ELR (cell line): ENCODE measurements at regions not wholly inside any gene's neighbourhood (a gene's known extent, or its start where the extent isn't known, plus 50 kb on each side); places are given as distances from the start of the nearest gene placed in this dataset.

ENCODE experiments used
- DNase-seq: peaks from one replicate; pipeline ENCODE4 v3.0.0-alpha.2; 2015; ENCODE audit warnings: low read depth

DNA sequence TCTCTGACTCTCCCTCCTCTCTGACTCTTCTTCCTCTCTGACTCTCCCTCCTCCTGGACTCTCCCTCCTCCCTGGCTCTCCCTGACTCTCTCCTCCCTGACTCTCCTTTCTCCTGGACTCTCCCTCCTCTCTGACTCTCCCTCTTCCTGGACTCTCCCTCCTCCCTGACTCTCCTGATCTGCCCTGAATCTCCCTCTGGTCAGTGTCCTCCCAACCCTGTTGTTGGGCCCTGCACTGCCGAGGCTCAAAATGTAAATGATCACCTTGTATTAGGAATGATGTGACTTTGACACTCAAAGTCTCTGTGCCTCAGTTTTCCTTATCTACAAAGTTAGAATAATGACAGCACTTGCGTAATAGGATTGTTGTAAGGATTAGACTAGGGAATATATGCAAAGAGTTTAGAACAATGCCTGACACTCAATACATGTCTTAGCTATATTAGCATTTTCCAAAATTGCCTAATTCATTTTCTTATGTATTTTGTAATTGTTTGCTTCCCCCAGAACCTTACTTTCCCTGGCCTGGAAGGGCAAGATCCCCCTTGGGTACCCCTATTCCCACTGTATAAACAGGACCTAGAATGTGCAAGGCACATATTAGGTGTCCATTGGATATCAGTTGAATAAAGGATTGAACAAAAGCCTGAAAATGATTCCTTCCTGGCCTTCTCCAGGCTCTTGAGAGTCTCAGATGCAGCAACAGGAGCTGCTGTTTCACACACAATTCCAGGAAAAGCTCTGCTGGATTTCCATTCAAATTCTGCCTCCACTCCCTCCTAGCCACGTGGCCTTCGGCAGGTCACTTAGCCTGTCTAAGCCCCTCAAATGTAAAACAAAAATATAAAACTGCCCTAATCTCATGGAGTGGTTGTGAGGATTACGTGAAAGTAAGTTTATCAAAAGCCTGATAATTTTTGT, 170.1 kb downstream of the INHBB start:
- no peak for DNase-seq

DNA sequence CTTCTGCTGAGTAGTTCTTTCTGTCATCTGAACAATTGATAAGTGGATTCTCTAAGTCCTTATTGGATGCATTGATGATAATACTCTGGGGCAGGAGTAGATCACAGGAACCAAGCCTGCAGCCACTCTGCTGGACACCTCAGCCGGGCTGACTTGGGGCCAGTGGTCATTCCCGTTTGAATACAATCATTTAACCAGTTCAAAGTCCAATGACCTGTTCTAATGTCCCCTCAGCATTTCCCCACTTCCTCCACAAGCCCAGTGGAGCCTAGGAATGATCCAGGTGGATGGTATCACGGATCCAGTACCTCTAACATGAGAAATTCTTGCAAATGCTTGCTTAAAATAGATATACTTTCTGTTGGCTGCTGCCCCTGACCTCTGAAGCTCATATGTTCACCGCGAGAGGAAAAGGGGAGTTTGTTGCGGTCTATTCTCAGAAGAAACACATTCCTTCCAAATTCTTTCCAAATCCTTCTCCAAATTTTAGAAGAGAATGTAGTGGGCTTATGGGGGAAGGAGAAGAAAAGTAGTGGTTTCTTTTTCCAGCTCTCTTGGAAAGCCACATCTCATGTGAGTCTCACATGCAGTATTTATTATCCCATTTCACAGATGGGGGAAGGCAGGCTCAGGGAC, 170.9 kb downstream of the INHBB start:
- DNase-seq: no peak

DNA sequence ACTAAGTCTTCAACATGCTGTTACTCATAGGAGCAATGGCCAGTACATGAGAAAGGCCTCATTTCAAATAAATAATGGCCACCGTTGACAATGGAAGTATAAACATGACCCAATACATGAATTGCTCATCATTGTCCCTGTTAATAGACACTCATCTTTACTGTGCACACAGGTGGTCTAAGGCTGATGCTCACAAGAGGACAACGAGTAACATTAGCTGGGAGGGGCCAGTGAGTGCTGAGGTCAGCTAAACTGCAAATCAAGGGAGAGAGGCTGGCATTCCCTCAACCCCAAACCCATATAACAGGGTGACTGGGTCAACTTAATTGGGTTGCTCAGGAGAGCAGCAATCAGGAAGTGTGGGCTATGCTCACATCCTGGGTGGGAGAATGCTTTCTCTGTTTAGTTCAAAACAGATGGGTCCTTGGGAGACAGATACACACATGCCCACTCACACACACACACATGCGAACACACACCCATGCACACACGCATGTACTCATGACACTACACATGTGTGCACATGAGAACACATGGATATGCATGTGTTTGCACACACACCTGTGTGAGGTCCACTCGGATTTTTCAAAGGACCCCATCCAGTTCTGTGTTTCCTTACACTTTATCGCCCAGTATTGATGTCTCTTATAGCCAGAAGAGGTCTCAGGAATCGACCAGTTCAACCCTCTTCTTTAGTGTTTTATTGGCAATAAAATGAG, 172.0 kb downstream of the INHBB start:
- DNase-seq: no peak

DNA sequence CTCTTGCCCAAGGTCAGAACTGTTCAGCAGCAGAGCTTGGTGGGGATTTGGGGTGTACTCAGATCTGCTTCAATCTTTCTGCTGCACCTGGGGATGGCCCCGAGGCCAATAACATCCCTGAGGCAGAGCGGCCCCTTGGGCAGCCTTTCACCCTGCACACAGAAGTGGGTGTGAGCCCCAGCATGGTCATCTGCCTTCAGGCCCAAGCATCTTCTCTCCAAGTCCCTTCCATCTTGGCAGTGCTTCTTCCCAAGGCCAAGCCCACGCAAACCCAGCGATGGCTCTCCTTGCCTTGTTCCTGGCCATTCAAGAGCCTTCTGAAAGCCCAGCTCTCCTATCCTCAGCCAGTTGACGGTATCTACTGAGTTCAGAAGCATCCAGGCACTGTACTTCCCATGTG, 172.9 kb downstream of the INHBB start:
- no peak for DNase-seq

DNA sequence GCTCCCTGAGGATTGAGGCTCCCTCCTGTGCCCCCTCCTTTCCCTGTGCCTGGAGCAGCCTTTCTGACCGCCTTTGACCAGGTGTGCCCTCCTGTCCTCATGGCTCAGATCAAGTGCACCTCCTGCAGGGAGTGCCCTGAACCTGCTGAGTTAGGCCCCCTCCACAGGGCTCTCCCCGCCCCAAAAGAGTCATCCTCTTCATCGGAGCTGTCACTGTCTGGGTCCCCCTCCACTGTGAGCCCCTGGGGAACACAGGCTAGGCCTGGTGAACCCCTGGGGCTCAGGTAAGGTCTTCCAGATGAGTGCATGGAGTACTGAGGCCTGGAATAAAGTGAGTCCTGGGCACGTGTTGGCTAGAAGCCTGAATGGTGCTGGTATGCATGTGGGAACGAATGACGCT, 173.5 kb downstream of the INHBB start:
- no peak for DNase-seq

DNA sequence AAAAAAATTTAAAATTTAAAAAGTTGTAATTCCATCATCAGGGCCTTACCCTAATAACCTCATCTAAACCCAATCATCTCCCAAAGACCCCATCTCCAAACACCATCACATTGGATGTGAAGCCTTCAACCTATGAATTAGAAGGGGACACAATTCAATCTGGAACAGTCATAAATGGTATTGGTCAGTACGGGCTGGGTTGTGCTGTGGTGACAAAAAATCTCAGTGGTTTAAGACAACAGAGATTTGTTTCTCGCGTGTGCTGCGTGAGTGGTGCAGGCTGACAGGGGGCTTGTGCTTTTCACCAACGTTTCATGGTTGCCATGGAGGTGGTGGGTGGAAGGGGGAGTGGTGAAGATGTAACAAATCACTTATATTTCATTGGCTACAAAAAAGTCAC, 174.5 kb downstream of the INHBB start:
- DNase-seq: no peak

DNA sequence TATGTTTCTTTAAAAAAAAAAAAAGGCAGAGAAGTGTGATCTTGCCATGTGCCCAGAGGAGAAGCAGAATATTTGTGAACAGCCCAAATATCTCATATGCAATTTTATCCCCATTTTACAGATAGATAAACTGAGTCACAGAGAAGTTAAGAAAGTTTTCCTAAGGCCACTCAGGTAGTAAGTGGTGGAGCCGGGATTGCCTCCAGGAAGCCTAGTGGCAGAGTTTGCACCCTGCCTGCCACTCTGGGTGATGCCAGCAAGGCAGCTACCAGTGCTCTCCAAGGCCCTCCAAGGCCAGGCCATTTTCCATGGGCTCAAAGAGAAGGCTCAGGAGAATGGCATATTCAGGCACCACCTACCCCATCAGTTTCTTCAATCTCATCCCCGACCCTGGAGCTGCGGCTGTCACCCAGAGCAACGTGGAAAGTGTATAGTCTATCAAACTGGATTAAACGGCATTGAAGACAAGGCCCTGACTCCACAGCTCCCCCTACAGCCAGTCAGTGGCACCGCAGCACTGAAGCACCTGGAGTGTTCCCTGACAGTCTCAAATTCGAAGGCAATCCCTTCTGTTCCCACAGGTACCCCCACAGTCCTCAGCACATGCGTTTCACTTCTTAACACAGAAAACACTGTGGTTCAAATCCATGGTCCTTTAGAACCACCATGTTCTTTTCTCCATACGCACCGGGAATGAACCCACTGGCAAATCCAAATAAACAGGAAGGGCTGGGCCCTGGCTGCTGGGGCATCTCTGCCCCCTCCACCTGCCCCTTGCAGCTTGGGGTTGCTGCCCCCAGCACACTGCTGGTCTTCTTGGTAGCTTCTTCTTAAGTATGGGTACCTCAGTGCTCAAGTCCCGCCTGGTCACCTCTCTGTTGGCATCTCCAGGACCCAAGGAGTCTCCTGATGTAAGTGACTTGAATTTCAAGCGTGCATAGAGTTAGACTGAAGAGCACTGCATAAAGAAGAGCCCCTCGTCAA, 175.3 kb downstream of the INHBB start:
- peak; percentile 62 for DNase-seq

DNA sequence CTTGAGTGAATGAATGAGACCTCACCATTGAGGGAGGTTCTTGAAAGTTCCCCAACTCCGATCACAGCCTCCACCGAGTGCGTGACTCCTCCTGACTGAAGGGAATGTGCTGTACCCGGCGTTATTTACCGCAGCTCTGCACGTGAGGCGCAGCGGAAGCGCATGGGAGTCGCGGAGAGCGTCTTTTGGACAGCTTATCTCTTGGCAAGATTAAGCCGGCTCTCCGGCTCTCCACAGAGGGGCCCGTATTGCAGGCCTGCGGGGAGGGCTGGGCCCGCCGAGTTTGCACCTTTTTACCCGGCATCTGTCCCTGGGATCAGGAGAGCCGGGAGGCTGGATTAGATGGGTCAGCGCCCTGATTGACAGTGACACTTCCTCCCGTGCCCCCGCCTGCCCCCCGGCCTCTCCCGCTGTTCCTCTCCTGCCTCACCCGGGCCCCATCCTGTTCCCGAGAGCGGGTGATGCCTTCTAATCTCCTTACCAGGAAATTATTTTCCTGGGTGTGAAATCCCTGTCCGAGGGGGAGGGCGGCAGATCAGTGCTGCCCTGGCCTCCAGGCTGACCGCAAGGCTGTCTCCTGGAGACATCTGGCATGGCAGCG, 176.3 kb downstream of the INHBB start:
- no peak for DNase-seq

DNA sequence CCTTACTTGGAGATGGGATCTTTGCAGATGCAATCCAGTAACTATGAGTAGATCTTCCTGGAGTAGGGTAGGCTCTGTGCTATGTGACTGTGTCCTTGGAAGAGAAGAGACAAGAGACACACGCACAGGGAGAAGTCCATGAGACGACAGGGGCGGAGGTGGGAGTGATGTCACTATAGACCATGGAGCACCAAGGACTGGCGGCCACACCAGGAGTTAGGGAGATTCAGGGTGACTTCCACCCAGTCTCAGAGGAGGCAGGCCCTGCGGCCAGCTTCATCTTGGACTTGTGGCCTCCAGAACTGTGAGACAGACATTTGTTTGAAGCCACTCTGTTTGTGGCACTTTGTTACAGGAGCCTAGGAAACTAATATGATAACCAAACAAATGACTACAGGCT, 177.8 kb downstream of the INHBB start:
- no peak for DNase-seq

DNA sequence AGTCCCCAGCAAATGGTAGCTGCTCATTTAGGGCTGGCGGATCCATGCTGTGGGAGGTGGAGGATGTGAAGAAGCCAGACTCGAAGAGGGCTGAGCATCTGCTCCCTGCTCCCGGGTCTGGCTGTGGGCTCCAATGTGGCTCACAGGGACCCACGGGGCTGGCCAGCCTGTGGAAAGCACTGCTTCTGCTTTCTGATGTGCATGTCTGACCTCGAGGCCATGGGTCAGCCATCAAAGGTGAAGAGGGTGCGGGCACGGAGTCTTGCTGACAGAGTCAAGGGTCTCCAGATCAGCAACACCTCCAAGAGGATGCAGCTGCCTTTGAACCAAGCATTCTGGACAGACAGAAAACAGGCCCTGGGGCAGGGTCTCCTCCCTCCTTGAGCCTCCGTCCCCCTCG, 178.2 kb downstream of the INHBB start:
- DNase-seq: no peak

DNA sequence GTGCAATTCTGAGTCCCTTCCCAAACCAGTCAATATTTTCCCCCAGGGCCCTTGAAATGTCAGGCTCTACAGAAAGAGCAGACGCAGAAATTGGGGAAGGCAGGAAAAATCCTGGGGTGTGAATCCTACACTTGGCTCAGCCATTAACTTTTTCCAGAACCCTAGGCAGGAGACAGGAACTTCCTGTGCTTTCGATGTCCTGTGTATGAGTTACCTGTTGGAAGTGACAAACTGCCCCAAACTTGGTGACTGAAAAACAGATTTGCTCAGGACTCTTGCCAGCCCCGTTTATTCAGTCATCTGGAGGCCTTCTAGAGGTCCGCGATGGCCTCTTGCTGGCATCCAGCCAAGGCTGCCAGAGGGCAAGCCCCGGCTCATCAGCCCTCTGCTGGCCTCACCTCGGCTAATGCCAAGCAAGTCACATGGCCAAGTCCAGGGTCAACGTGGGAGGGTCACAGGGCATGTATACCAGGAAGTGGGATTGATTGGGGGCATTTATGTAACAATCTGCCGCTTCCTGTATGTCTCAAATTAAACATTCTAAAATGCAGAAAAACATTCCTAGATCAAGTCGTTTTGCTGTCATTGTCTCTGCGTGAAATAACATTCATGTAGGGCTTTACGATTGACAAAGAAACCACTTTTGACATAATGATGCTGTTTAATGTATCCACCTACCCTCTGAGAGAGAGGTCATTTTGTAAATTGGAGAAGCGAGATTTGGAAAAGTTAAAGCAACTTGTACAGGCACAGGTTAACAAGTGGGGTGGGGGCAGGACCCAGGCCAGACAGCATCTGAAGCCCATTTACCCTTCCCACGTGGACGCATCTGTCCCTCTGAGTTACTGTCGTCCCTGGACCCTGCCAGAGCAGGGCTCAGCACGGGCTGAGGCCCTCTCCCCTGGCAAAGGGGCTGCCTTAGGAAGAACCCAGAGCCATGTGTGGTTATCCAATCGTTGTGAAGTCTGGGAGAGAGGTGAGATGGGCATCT, 179.4 kb downstream of the INHBB start:
- peak; percentile 30 for DNase-seq

DNA sequence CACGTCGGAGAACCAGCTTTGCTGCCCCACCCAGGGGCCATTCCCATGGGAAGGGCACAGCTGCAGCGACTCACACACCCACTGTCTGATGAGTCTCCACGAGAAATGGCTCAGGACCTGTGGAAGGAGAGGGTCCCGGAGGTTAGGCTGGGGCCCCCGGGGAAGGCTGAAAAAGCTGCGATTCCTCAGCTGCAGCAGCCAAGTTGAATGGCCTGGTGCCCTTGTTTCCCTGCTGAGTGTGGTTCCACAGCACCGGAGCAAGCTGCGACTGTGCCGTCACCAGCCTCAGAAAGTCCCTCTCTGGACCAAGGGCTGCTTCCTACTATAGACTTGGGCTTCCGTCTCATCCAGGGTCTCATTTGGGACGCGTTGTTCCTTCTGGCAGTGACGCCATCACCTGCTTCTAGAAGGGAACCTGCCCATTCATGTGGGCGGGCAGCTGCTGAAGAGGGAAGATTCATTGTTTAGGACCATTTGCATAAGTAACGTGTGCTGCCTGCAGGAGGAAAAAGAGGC, 180.2 kb downstream of the INHBB start:
- DNase-seq: no peak

DNA sequence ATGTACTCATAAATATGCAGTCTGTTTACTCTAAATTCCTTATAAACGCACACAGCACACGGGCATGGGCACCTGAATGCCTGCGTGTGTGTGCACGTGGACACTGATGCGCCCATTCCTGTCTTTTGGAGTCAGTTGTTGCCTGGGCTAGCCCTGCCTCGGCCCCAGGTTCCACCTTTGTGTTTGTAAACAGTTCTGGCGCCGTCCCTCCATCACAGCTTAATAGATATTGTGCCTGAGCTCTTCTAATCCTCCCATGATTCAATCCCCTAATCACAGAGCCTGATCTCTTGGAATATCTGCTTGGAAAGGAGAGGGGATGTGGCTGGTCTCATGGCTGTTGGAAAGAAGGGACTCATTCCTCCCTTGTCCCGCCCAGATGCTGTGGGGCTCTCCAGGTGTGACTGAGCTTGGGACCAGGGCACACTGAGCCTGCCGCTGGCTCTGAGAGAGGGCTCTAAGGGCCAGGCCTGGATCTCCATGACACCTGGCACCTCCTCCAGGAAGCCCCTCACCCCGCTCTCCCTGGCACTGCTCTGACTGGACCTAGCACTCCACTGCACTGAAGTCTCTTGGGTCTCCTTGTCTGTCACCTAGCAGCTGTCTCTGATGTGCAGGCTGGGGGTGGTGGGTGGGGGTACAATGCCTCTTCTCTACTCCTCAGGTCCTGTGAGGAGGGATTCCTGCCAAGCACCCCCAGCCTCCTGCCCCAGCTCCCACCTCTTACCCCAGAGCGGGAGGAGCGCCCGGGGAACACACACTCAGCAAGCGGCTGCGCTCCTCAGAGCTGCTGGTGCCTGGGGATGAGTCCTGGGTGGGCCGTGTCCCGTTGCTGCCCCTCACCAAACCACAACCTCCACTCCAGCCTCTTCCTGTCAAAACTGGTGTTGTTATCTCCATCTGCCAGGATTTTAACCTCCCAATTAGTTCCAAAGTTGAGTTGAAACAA, 181.3 kb downstream of the INHBB start:
- no peak for DNase-seq

DNA sequence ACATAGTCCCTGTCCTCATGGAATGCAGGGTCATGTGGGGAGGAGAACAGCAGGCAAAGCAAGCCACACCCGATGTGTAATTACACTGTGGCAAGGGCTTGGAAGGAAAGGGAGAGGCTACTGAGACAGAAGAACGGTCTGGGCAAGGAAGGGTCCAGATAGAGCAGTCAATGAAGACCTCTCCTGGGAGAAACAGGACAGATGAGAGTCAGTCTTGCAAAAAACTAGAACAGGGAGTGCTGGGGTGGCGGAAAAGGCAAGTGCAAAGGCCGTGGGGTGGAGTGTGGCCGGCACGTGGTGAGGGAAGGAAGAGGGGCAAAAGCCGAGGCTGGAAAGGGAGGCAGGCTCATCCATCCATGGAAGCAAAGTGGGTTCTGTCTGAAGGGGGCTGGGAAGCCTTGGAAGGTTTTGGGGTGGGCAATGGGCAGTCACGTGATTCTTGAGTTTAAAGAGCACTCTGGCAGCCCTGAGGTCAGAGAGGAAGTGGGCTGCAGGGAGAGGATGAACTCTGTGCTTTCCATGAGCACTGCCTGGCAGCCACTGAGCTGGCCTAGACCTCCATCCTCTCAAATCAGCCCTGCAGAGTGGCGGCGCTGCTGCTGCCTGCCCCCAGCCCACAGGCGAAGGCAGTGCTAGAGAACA, 182.2 kb downstream of the INHBB start:
- no peak for DNase-seq

DNA sequence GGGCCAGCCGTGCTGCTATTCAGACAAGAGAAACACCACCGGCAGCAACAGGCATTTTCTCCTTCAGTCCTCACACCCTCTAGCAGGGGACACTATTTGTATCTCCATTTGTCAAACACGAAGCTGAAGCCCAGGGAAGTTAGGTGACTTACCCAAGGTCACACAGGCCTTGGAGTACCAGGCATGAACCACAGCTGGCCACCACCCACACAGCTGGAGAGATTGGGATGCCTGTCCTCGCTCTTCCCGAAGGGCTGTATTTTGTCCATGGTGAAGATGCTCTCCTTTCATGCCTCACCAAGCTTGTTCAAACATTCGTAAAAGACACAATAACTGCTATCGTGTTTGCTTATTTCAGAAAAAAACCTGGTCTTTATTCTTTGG, 182.7 kb downstream of the INHBB start:
- no peak for DNase-seq

DNA sequence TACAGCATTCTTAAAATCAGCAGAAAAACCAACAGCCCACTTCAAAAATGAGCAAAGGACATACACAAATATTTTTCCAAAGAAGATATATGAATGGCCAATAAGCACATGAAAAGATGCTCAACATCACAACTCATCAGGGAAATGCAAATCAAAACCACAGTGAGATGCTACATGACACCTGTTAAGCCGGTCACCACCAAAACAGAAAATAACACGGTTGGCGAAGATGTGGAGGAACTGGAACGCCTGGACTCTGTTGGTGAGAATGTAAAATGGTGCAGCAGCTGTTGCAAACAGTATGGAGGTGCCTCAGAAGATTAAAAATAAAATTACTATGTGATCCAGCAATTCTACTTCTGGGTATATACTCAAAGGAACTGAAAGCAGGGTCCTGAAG, 184.8 kb downstream of the INHBB start:
- no peak for DNase-seq

DNA sequence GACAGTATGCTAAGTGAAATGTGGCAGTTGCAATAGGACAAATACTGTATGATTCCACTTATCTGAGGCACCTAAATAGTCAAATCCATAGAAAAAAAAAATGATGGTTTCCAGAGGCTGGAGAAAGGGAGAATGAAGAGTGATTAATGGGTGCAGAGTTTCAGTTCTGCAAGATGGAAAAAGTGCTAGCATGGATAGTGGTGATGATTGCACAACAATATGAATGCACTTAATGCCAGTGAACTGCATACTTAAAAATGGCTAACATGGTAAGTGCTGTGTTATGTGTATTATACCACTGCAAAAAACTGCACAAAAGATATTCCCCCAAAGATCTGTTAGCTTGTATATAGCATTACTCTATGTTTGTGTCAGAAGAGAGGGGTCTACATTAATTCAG, 185.4 kb downstream of the INHBB start:
- DNase-seq: no peak
